MCF 10A (cell line): ENCODE measurements at regions not wholly inside any gene's neighbourhood (a gene's known extent, or its start where the extent isn't known, plus 50 kb on each side); places are given as distances from the start of the nearest gene placed in this dataset.

Source experiments
- BruUV-seq: library from RNA; stranded (reverse); fragments of 400-500 nt; replicated peaks from 2 replicates; lab custom pipeline; 2021; lab: Mats Ljungman, UMichigan
- CTCF ChIA-PET: fragments of 300-600 bp; sonication (Branson Sonifier 250); formaldehyde crosslinking; extraction: SDS; loops from one replicate; lab custom pipeline; 2021; ENCODE audit warnings: antibody characterized with exemption, inconsistent platforms; lab: Yijun Ruan, JAX
- POLR2A ChIA-PET: fragments of 300-600, 350-650 bp; sonication (Branson Sonifier 250); formaldehyde crosslinking; extraction: SDS; loops from one replicate; lab custom pipeline; 2020; ENCODE audit warnings: antibody characterized with exemption, inconsistent platforms; lab: Yijun Ruan, JAX
- DNase-seq: peaks from one replicate; pipeline ENCODE4 v3.0.0-alpha.2; 2018; ENCODE audit not compliant: unreplicated experiment
- H3K27ac Mint-ChIP-seq: one replicate; pipeline ENCODE4 v1.8.0; 2022; ENCODE audit warnings: mild to moderate bottlenecking, low read depth, mixed read lengths; ENCODE audit not compliant: unreplicated experiment
- H3K27me3 Mint-ChIP-seq: one replicate; pipeline ENCODE4 v1.8.0; 2022; ENCODE audit warnings: mixed read lengths; ENCODE audit not compliant: insufficient read depth, unreplicated experiment
- H3K36me3 Mint-ChIP-seq: one replicate; pipeline ENCODE4 v1.8.0; 2022; ENCODE audit warnings: mild to moderate bottlenecking, moderate library complexity, mixed read lengths; ENCODE audit not compliant: insufficient read depth, unreplicated experiment
- H3K4me1 Mint-ChIP-seq: one replicate; pipeline ENCODE4 v1.8.0; 2022; ENCODE audit warnings: mixed read lengths; ENCODE audit not compliant: insufficient read depth, unreplicated experiment
- H3K4me3 Mint-ChIP-seq: one replicate; pipeline ENCODE4 v1.8.0; 2022; ENCODE audit warnings: mild to moderate bottlenecking, moderate library complexity, mixed read lengths; ENCODE audit not compliant: unreplicated experiment
- H3K9me3 Mint-ChIP-seq: one replicate; pipeline ENCODE4 v1.8.0; 2022; ENCODE audit warnings: mixed read lengths; ENCODE audit not compliant: unreplicated experiment
- intact Hi-C: fragments of 100-400 bp; cut with micrococcal nuclease; formaldehyde crosslinking; loops from 2 replicates; pipeline ENCODE4 v1.14.1; 2022
- TF ChIP-seq, protein P1 (sequence below): fragments of 200-600 bp; IDR thresholded peaks from one replicate; pipeline ENCODE4 v1.8.0; 2022; ENCODE audit warnings: antibody characterized with exemption, mild to moderate bottlenecking; ENCODE audit not compliant: unreplicated experiment

DNA sequence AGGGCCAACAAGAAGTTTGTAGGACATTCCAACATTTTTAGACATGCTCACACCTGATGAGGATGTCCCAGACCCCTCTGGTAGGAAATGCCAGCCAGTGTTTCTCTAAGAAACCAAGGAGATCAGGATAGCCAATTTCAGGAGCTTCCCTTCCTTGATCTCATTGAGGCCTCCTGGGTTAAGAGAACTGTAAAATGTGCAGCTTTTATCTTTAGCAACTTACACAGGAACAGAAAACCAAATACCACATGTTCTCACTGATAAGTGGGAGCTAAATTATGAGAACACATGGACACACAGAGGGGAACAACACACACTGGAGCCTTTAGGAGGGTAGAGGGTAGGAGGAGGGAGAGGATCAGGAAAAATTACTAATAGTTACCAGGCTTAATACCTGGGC lies 99.6 kb upstream of the MAP2 start:
- no peaks in the 10 kb centered on the region for H3K27me3 Mint-ChIP-seq
- H3K4me1 Mint-ChIP-seq = peaks cover 6% of the 10 kb centered on the region
- H3K27ac Mint-ChIP-seq = no peak overlapping the region
- intact Hi-C loops = no loop called here
- TF ChIP-seq, protein P1, sequence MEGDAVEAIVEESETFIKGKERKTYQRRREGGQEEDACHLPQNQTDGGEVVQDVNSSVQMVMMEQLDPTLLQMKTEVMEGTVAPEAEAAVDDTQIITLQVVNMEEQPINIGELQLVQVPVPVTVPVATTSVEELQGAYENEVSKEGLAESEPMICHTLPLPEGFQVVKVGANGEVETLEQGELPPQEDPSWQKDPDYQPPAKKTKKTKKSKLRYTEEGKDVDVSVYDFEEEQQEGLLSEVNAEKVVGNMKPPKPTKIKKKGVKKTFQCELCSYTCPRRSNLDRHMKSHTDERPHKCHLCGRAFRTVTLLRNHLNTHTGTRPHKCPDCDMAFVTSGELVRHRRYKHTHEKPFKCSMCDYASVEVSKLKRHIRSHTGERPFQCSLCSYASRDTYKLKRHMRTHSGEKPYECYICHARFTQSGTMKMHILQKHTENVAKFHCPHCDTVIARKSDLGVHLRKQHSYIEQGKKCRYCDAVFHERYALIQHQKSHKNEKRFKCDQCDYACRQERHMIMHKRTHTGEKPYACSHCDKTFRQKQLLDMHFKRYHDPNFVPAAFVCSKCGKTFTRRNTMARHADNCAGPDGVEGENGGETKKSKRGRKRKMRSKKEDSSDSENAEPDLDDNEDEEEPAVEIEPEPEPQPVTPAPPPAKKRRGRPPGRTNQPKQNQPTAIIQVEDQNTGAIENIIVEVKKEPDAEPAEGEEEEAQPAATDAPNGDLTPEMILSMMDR = no peak
- H3K36me3 Mint-ChIP-seq = no peaks in the 10 kb centered on the region
- H3K4me3 Mint-ChIP-seq = no peak overlapping the region
- POLR2A ChIA-PET = no interaction called here
- H3K9me3 Mint-ChIP-seq = no peaks in the 10 kb centered on the region
- CTCF ChIA-PET = interaction anchor here (0.5 to 4.6 kb wide), 5 partner anchors 11 to 929 kb away, joined by 4 to 38 read pairs (median 6); partner anchors contain the start of gene MAP2
- no peak for DNase-seq
- no TSS peak for BruUV-seq

DNA sequence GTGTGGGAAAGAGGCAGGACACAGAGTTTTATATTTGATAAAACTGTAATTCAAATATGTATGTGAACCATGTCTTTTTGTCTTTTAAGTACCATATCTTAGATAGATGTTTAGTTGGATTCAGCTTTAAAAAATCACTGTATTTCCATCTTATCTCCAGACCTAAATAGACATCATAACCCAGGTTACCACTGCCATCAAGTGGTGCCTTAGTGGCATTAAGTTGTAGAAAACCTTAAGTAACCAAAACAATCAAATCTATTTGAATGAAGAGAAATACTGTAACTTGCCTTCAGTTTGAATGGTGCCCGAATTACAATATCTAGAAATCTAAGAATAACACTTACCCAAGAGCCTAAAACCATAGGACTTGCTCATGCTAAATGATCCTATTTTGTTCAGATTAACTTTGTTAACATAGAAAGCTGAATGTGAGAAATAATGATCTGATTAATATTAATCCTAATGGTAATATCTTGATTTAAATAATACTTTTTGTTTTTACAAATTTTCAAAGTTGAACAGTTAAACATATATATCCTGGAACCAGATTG lies 92.5 kb upstream of the MAP2 start:
- Mint-ChIP-seq H3K27me3 (no peaks in the 10 kb centered on the region), H3K36me3 (no peaks in the 10 kb centered on the region), H3K4me1 (no peaks in the 10 kb centered on the region), H3K27ac (no peak overlapping the region), H3K9me3 (no peaks in the 10 kb centered on the region), H3K4me3 (no peak overlapping the region)
- intact Hi-C loops = loop anchor here (1.0 to 10.0 kb wide), 4 partner anchors 511 to 937 kb away; no protein-coding TSS in a partner anchor
- POLR2A ChIA-PET = no interaction called here
- BruUV-seq = no TSS peak
- TF ChIP-seq, protein P1 = peak; percentile 37
- CTCF ChIA-PET = interaction anchor here (0.6 to 3.2 kb wide), 21 partner anchors 8 to 1583 kb away, joined by 3 to 23 read pairs (median 3); partner anchors contain the start of genes MAP2 and PTH2R
- DNase-seq = peak; percentile 45

DNA sequence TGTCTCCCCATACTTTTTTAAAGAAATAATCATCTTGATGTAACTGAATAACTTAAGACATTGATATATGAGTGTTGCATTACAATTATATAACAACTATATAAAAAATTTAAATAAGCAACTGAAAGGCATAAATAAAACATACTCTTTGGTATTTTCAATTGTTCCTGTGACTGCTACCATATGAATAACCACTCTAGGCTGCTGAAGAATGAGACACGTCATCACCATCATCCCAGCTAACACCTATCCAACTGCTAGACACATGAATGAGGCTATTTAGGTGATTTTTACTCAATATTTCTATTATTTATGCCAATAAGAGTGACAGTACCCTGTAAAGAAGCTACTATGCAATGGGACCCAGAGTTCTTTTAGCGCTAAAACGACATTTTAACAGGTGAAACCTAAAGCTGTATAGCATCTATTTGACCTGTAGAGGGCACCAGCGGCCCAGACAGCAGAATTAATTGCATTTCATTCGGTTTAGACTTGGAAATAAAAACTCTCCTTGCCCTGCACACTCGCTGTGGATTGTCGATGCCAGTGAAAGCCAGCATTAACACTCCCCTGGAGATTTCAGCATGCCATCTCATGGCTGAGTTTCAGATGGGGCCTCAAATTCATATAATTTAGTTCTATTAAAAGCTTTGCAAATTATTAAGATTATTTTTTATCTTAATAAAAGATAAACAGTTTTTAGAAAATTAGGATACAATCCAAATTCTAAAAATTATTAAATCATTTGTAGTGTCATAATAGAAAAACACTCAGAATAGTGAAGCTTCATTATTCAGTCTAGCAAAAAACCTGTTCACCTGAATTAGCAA lies 89.4 kb upstream of the MAP2 start:
- peak; percentile 84 for DNase-seq
- H3K4me1 Mint-ChIP-seq = no peaks in the 10 kb centered on the region
- H3K9me3 Mint-ChIP-seq = no peaks in the 10 kb centered on the region
- H3K4me3 Mint-ChIP-seq = no peak overlapping the region
- H3K27ac Mint-ChIP-seq = no peak overlapping the region
- CTCF ChIA-PET = interaction anchor here (0.6 to 4.3 kb wide), 92 partner anchors 10 to 1289 kb away, joined by 3 to 161 read pairs (median 4); partner anchors contain the start of gene MAP2
- TF ChIP-seq, protein P1 = peak; percentile 94
- no peaks in the 10 kb centered on the region for H3K27me3 Mint-ChIP-seq
- POLR2A ChIA-PET = interaction anchor here (0.6 to 3.6 kb wide), 5 partner anchors 11 to 1252 kb away, joined by 3 to 32 read pairs (median 4); partner anchors contain the start of gene MAP2
- H3K36me3 Mint-ChIP-seq = no peaks in the 10 kb centered on the region
- intact Hi-C loops = loop anchor here (1.0 to 10.0 kb wide), 6 partner anchors 89 to 860 kb away; no protein-coding TSS in a partner anchor
- no TSS peak for BruUV-seq

DNA sequence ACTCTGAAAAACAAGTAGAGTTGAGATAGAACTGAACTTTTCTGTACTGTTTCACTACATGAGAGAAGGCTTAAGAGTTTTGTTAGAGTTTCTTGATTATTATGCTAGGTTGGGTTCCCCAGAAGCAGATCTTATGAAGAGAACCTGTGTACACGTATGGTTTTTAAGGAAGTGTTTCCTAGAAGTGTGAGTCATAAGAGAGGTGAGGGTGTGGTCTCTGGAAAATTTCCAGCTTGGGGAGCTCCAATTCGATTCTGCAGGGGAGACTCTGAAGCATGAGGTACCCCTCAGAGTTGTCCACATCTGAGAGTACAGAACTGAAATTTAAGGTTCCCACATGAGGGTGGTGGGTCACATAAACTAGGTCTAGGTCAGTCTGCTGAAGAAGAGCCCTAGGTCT lies 83.3 kb upstream of the MAP2 start:
- Mint-ChIP-seq H3K9me3 (no peaks in the 10 kb centered on the region), H3K27me3 (no peaks in the 10 kb centered on the region), H3K36me3 (no peaks in the 10 kb centered on the region), H3K4me1 (peaks cover 8% of the 10 kb centered on the region), H3K27ac (no peak overlapping the region), H3K4me3 (no peak overlapping the region)
- intact Hi-C loops = no loop called here
- BruUV-seq = no TSS peak
- POLR2A ChIA-PET = interaction anchor here (0.6 kb wide), 2 partner anchors 46 to 75 kb away, joined by 3 read pairs; no protein-coding TSS in a partner anchor
- DNase-seq = peak; percentile 54
- CTCF ChIA-PET = interaction anchor here (0.6 to 1.3 kb wide), 4 partner anchors 83 to 219 kb away, joined by 3 to 7 read pairs (median 3); partner anchors contain the start of gene MAP2
- TF ChIP-seq, protein P1 = no peak
